LoVo (cell line): ENCODE measurements at regions not wholly inside any gene's neighbourhood (a gene's known extent, or its start where the extent isn't known, plus 50 kb on each side); places are given as distances from the start of the nearest gene placed in this dataset.

Experiments used
- DNase-seq: peaks from one replicate; pipeline ENCODE4 v3.0.0-alpha.2; 2016; ENCODE audit warnings: low spot score

- no peak for DNase-seq
Observed at GRCh38 chr10:58140691-58141347, 126.9 kb downstream of the IPMK start.

- no peak for DNase-seq
Observed at GRCh38 chr10:58140054-58140453, 127.6 kb downstream of the IPMK start.

GRCh38 chr10:58137813-58138212 is 129.9 kb downstream of the IPMK start:
- DNase-seq: peak; percentile 7

- no peak for DNase-seq
Observed at GRCh38 chr10:58115218-58116050, 152.3 kb downstream of the IPMK start.

- no peak for DNase-seq
Observed at GRCh38 chr10:58109731-58110130, 158.0 kb downstream of the IPMK start.

GRCh38 chr10:58107506-58107905 is 160.2 kb downstream of the IPMK start:
- no peak for DNase-seq

GRCh38 chr10:58106211-58107035 is 161.3 kb downstream of the IPMK start:
- no peak for DNase-seq

GRCh38 chr10:58104351-58104751 is 163.3 kb downstream of the IPMK start:
- no peak for DNase-seq

GRCh38 chr10:58102897-58103296 is 164.8 kb downstream of the IPMK start:
- DNase-seq: no peak

- no peak for DNase-seq
Observed at GRCh38 chr10:58101682-58102081, 166.0 kb downstream of the IPMK start.

GRCh38 chr10:58094985-58095718 is 172.5 kb downstream of the IPMK start:
- DNase-seq: no peak

- no peak for DNase-seq
Observed at GRCh38 chr10:58091886-58092285, 175.8 kb downstream of the IPMK start.

- DNase-seq: no peak
Observed at GRCh38 chr10:58089739-58090138, 178.0 kb downstream of the IPMK start.

- no peak for DNase-seq
Observed at GRCh38 chr10:58087896-58088295, 179.8 kb downstream of the IPMK start.

GRCh38 chr10:58086763-58087150 is 180.9 kb downstream of the IPMK start:
- no peak for DNase-seq

GRCh38 chr10:58086144-58086762 is 181.4 kb downstream of the IPMK start:
- DNase-seq: no peak

GRCh38 chr10:58082248-58082647 is 185.4 kb downstream of the IPMK start:
- no peak for DNase-seq

GRCh38 chr10:58081353-58081752 is 186.3 kb downstream of the IPMK start:
- no peak for DNase-seq

GRCh38 chr10:58079461-58079860 is 188.2 kb downstream of the IPMK start:
- DNase-seq: no peak

- peak; percentile 8 for DNase-seq
Observed at GRCh38 chr10:58072634-58073033, 195.1 kb downstream of the IPMK start.

GRCh38 chr10:58070956-58071355 is 196.7 kb downstream of the IPMK start:
- DNase-seq: no peak

GRCh38 chr10:58068809-58069208 is 198.9 kb downstream of the IPMK start:
- no peak for DNase-seq
